ENCODE measurements at regions not wholly inside any gene's neighbourhood (a gene's known extent, or its start where the extent isn't known, plus 50 kb on each side); places are given as distances from the start of the nearest gene placed in this dataset.

DNA sequence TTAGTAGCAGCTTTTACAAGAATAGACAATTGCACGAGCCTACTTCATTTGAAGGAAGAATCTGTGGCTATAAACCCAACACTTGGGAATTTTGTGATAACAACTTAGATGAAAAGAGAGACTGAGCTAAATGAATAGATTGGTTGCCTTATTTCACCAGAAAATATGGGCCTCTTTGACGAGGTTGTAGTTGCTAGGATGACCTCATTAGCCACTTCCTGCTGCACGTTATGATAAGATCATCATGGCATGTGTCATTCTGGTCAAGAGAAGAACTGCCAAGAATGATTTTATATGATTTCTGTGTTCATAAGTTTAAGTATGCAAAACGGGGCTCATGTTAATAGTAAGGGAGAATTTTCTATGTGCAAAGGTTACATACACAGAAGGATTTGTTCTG lies 321.9 kb upstream of the GIMD1 start:
- no peak overlapping the region for H3K27ac ChIP-seq
- no peak overlapping the region for H3K4me3 ChIP-seq

DNA sequence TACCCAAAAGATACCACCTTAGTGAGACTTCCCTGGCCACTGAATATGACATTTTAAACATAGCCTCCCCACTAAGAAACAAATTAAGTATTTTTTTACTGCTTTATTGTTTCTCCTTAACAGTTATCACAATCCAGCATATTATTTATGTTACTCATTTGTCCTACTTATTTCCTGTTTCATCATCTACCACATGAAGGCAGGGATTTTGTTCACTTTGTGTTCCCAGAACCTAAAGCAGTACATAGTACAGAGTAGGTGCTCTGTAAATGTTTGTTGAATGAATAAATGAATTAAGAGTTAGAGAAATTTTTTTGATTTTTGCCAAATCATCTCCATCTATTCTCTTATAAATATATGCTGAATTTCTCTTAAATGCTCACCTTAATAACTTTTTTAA lies 318.4 kb upstream of the GIMD1 start:
- H3K27ac ChIP-seq: no peak overlapping the region
- no peak for TF ChIP-seq Cebpa-rat (IDR thresholded peaks at IDR 0.05)
- no peak overlapping the region for H3K4me2 ChIP-seq
- no peaks in the 10 kb centered on the region; the same call in 1 of the 2 replicates for H3K9me3 ChIP-seq
- H3K27me3 ChIP-seq: no peaks in the 10 kb centered on the region
- no peak overlapping the region for H3K9ac ChIP-seq
- H3K36me3 ChIP-seq: no peaks in the 10 kb centered on the region
- peaks cover 10% of the 10 kb centered on the region for H3K4me1 ChIP-seq
- H3K4me3 ChIP-seq: no peak overlapping the region
- H4K20me1 ChIP-seq: no peaks in the 10 kb centered on the region

More for the DNA sequence above, 321.9 kb upstream of the GIMD1 start:
- Histone ChIP-seq H4K20me1 (no peaks in the 10 kb centered on the region), H3K27me3 (no peaks in the 10 kb centered on the region), H3K9ac (no peak overlapping the region), H3K36me3 (no peaks in the 10 kb centered on the region), H3K4me1 (peaks cover 26% of the 10 kb centered on the region), H3K4me2 (peak overlapping the region; percentile 29; the same call in 1 of the 2 replicates), H3K9me3 (no peaks in the 10 kb centered on the region; the same call in none of the 2 replicates)
- no peak for TF ChIP-seq Cebpa-rat (IDR thresholded peaks at IDR 0.05)

- Histone ChIP-seq H3K27ac (no peak overlapping the region), H3K36me3 (no peaks in the 10 kb centered on the region)
Observed at GRCh38 chr4:106681381-106681921, 312.9 kb upstream of the GIMD1 start.

GRCh38 chr4:106679063-106679462 lies 310.5 kb upstream of the GIMD1 start:
- H3K4me2 ChIP-seq: no peak overlapping the region
- no peaks in the 10 kb centered on the region for H3K27me3 ChIP-seq
- no peaks in the 10 kb centered on the region for H4K20me1 ChIP-seq
- TF ChIP-seq Cebpa-rat (IDR thresholded peaks at IDR 0.05): no peak
- H3K36me3 ChIP-seq: no peaks in the 10 kb centered on the region
- H3K27ac ChIP-seq: no peak overlapping the region
- 0 out of 2 replicates have a peak, but pooled peaks cover 6% of the 10 kb centered on the region for H3K9me3 ChIP-seq
- no peaks in the 10 kb centered on the region for H3K4me1 ChIP-seq
- no peak overlapping the region for H3K9ac ChIP-seq
- H3K4me3 ChIP-seq: no peak overlapping the region

More at GRCh38 chr4:106681381-106681921, 312.9 kb upstream of the GIMD1 start:
- no peak for TF ChIP-seq Cebpa-rat (IDR thresholded peaks at IDR 0.05)
- Histone ChIP-seq H3K4me2 (no peak overlapping the region), H3K9ac (no peak overlapping the region), H3K4me3 (no peak overlapping the region), H3K4me1 (no peaks in the 10 kb centered on the region), H3K27me3 (no peaks in the 10 kb centered on the region), H3K9me3 (peaks cover 6% of the 10 kb centered on the region; the same call in 1 of the 2 replicates), H4K20me1 (no peaks in the 10 kb centered on the region)

GRCh38 chr4:106677213-106677612 lies 308.6 kb upstream of the GIMD1 start:
- Histone ChIP-seq H3K36me3 (no peaks in the 10 kb centered on the region), H3K4me2 (no peak overlapping the region), H4K20me1 (no peaks in the 10 kb centered on the region), H3K27ac (no peak overlapping the region), H3K27me3 (no peaks in the 10 kb centered on the region), H3K9ac (no peak overlapping the region), H3K4me1 (no peaks in the 10 kb centered on the region), H3K4me3 (no peak overlapping the region), H3K9me3 (0 out of 2 replicates have a peak, but pooled peaks cover 6% of the 10 kb centered on the region)
- no peak for TF ChIP-seq Cebpa-rat (IDR thresholded peaks at IDR 0.05)

- H3K27ac ChIP-seq: no peak overlapping the region
- H4K20me1 ChIP-seq: no peaks in the 10 kb centered on the region
- H3K4me1 ChIP-seq: no peaks in the 10 kb centered on the region
- no peak overlapping the region for H3K4me3 ChIP-seq
- no peak overlapping the region for H3K4me2 ChIP-seq
- H3K9me3 ChIP-seq: 0 out of 2 replicates have a peak, but pooled peaks cover 2% of the 10 kb centered on the region
- H3K27me3 ChIP-seq: no peaks in the 10 kb centered on the region
- TF ChIP-seq Cebpa-rat (IDR thresholded peaks at IDR 0.05): no peak
- H3K36me3 ChIP-seq: no peaks in the 10 kb centered on the region
- H3K9ac ChIP-seq: no peak overlapping the region
Observed at GRCh38 chr4:106676173-106676921, 307.8 kb upstream of the GIMD1 start.

GRCh38 chr4:106671716-106672115 lies 303.1 kb upstream of the GIMD1 start:
- Histone ChIP-seq H4K20me1 (no peaks in the 10 kb centered on the region), H3K27ac (no peak overlapping the region), H3K9me3 (no peaks in the 10 kb centered on the region), H3K4me1 (no peaks in the 10 kb centered on the region), H3K4me2 (no peak overlapping the region), H3K36me3 (no peaks in the 10 kb centered on the region), H3K27me3 (no peaks in the 10 kb centered on the region), H3K9ac (no peak overlapping the region), H3K4me3 (no peak overlapping the region)
- no peak for TF ChIP-seq Cebpa-rat (IDR thresholded peaks at IDR 0.05)

GRCh38 chr4:106670976-106671375 lies 302.4 kb upstream of the GIMD1 start:
- TF ChIP-seq Cebpa-rat (IDR thresholded peaks at IDR 0.05): no peak
- Histone ChIP-seq H3K4me3 (no peak overlapping the region), H3K9ac (no peak overlapping the region), H3K4me2 (no peak overlapping the region), H3K4me1 (no peaks in the 10 kb centered on the region), H3K9me3 (no peaks in the 10 kb centered on the region), H3K27ac (no peak overlapping the region), H3K36me3 (no peaks in the 10 kb centered on the region), H3K27me3 (no peaks in the 10 kb centered on the region), H4K20me1 (no peaks in the 10 kb centered on the region)

DNA sequence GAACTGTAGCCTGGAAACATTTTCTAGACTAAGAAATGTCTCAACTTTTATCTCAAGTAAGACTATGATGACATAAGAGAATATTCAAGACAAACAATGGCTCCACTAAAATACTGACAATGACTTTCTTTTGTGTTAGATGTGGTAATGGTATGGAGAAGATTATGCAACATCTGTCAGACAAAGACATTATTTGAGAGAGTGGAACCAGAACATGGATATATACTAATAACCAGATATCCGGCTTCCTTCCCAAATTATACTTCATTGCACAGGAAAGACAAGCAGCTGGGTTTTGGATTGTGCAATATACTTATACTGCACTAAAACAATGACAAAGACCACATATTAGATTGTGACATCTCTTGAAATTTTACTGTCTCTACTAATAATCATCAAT lies 290.8 kb upstream of the GIMD1 start:
- Histone ChIP-seq H3K36me3 (no peaks in the 10 kb centered on the region), H3K4me2 (no peak overlapping the region), H3K27me3 (no peaks in the 10 kb centered on the region), H3K4me1 (no peaks in the 10 kb centered on the region), H3K27ac (no peak overlapping the region), H3K9ac (no peak overlapping the region), H3K9me3 (no peaks in the 10 kb centered on the region), H3K4me3 (no peak overlapping the region), H4K20me1 (no peaks in the 10 kb centered on the region)
- TF ChIP-seq Cebpa-rat (IDR thresholded peaks at IDR 0.05): no peak; the same call in 1 of the 2 replicates

- no peaks in the 10 kb centered on the region for H3K27me3 ChIP-seq
- H4K20me1 ChIP-seq: no peaks in the 10 kb centered on the region
- no peak overlapping the region for H3K27ac ChIP-seq
- H3K4me2 ChIP-seq: no peak overlapping the region
- H3K9ac ChIP-seq: no peak overlapping the region
- no peaks in the 10 kb centered on the region for H3K4me1 ChIP-seq
- no peaks in the 10 kb centered on the region for H3K36me3 ChIP-seq
- TF ChIP-seq Cebpa-rat (IDR thresholded peaks at IDR 0.05): no peak
- no peaks in the 10 kb centered on the region for H3K9me3 ChIP-seq
- H3K4me3 ChIP-seq: no peak overlapping the region
Observed at GRCh38 chr4:106652095-106652494, 283.5 kb upstream of the GIMD1 start.

Data from BLaER1 (cell line).